Keratinocyte (primary cell): ENCODE measurements at regions not wholly inside any gene's neighbourhood (a gene's known extent, or its start where the extent isn't known, plus 50 kb on each side); places are given as distances from the start of the nearest gene placed in this dataset.

ENCODE experiments used
- DNase-seq: peaks from one replicate; pipeline ENCODE4 v3.0.0-alpha.2; 2011; ENCODE audit warnings: low read depth, missing footprints, low spot score
- FAIRE-seq: peaks from 2 replicates; lab custom pipeline; 2011; peaks lifted over from hg19 to GRCh38; lab: Jason Lieb, UNC
- H2AFZ ChIP-seq: 2 replicates; pipeline ENCODE4 v1.6.0; 2012; ENCODE audit warnings: low read length, control low read depth, inconsistent platforms; ENCODE audit not compliant: control insufficient read depth
- H3K27ac ChIP-seq: 2 replicates; pipeline ENCODE4 v1.5.1; 2011; ENCODE audit warnings: low read length; ENCODE audit not compliant: control insufficient read depth, insufficient read depth
- H3K27me3 ChIP-seq: 3 replicates; pipeline ENCODE4 v1.6.0; 2011; ENCODE audit warnings: low read length; ENCODE audit not compliant: control insufficient read depth, insufficient read depth; ENCODE audit errors: extremely low read depth
- H3K36me3 ChIP-seq, 2 experiments: 2 replicates in 1 of 2; 3 replicates in 1 of 2; pipeline ENCODE4 v1.5.1; 2011; ENCODE audit warnings: low read length in 2 of 2, mild to moderate bottlenecking in 1 of 2; ENCODE audit not compliant: control insufficient read depth in 2 of 2, insufficient read depth in 2 of 2; ENCODE audit errors: extremely low read depth in 1 of 2
- H3K4me1 ChIP-seq: 3 replicates; pipeline ENCODE4 v1.5.1; 2011; ENCODE audit warnings: low read length; ENCODE audit not compliant: control insufficient read depth, insufficient read depth; ENCODE audit errors: extremely low read depth
- H3K4me2 ChIP-seq: 3 replicates; pipeline ENCODE4 v1.6.0; 2011; ENCODE audit warnings: low read depth, low read length; ENCODE audit not compliant: control insufficient read depth, insufficient read depth; ENCODE audit errors: extremely low read depth
- H3K4me3 ChIP-seq, 3 experiments: fragments of 200-600 bp in 1 of 3; sonication (generic) in 1 of 3; 2 replicates in 2 of 3; 3 replicates in 1 of 3; pipeline ENCODE4 v1.5.1; 2011 to 2016; ENCODE audit warnings: low read length in 3 of 3, mild to moderate bottlenecking in 3 of 3, control low read depth in 2 of 3, inconsistent platforms in 1 of 3, low read depth in 1 of 3, mixed read lengths in 1 of 3, mixed run types in 1 of 3, moderate library complexity in 1 of 3; ENCODE audit not compliant: control insufficient read depth in 2 of 3, insufficient read depth in 2 of 3; ENCODE audit errors: extremely low read depth in 1 of 3
- H3K79me2 ChIP-seq: 2 replicates; pipeline ENCODE4 v1.6.0; 2012; ENCODE audit warnings: low read length; ENCODE audit not compliant: control insufficient read depth, insufficient read depth
- H3K9ac ChIP-seq: 3 replicates; pipeline ENCODE4 v1.6.0; 2011; ENCODE audit warnings: low read length; ENCODE audit not compliant: control insufficient read depth, insufficient read depth; ENCODE audit errors: extremely low read depth
- H3K9me1 ChIP-seq: 3 replicates; pipeline ENCODE4 v1.6.0; 2011; ENCODE audit warnings: low read length; ENCODE audit not compliant: control insufficient read depth, insufficient read depth; ENCODE audit errors: extremely low read depth
- H3K9me3 ChIP-seq: 2 replicates; pipeline ENCODE4 v1.5.1; 2012; ENCODE audit warnings: low read depth, low read length; ENCODE audit not compliant: control insufficient read depth
- H4K20me1 ChIP-seq: 3 replicates; pipeline ENCODE4 v1.6.0; 2011; ENCODE audit warnings: low read length; ENCODE audit not compliant: control insufficient read depth, insufficient read depth; ENCODE audit errors: extremely low read depth
- CTCF ChIP-seq, 3 experiments: IDR thresholded peaks in 1 of 3; conservative IDR thresholded peaks in 1 of 3; optimal IDR thresholded peaks in 1 of 3; 2 replicates in 2 of 3; 3 replicates in 1 of 3; pipeline versions ENCODE3 to v1.5.1; 2011; ENCODE audit warnings: low read length in 3 of 3, mild to moderate bottlenecking in 3 of 3, moderate library complexity in 2 of 3, control low read depth in 1 of 3, inconsistent platforms in 1 of 3; ENCODE audit not compliant: insufficient read depth in 2 of 3; ENCODE audit errors: extremely low read depth in 1 of 3
- EZH2 ChIP-seq: IDR thresholded peaks from one replicate; pipeline ENCODE4 v1.6.1; 2012; ENCODE audit warnings: inconsistent platforms, mild to moderate bottlenecking, low read length, moderate library complexity
- dilution Hi-C: fragments of 300-500 bp; cut with MboI; formaldehyde crosslinking; loops from one replicate; pipeline ENCODE4 v1.7.0; 2020; ENCODE audit warnings: low sequenced_read_pairs; ENCODE audit not compliant: extremely low pct_ligation_motif_present

- no peak for FAIRE-seq
- no peaks in the 10 kb centered on the region for H3K9me3 ChIP-seq
- no peak overlapping the region for H3K27ac ChIP-seq
- no peaks in the 10 kb centered on the region for H3K36me3 ChIP-seq
- H4K20me1 ChIP-seq = no peaks in the 10 kb centered on the region
- H3K27me3 ChIP-seq = no peaks in the 10 kb centered on the region
- dilution Hi-C loops = no loop called here
- no peaks in the 10 kb centered on the region for H3K4me1 ChIP-seq
- no peak for TF ChIP-seq CTCF (optimal IDR thresholded peaks at IDR 0.05 in 1 of 3, IDR thresholded peaks at IDR 0.05 in 1 of 3, conservative IDR thresholded peaks at IDR 0.05 in 1 of 3; ENCODE audit: extremely low read depth in 1 of 3, insufficient read depth in 2 of 3, low read length in 3 of 3)
- no peak for TF ChIP-seq EZH2
- no peak overlapping the region for H3K4me3 ChIP-seq
- no peak overlapping the region for H3K9ac ChIP-seq
- H3K9me1 ChIP-seq = no peaks in the 10 kb centered on the region
- no peaks in the 10 kb centered on the region for H3K79me2 ChIP-seq
- no peak overlapping the region for H3K4me2 ChIP-seq
- H2AFZ ChIP-seq = no peak overlapping the region
- no peak for DNase-seq
Measured at GRCh38 chr2:155958834-155959233, 373.7 kb downstream of the NR4A2 start.

DNA sequence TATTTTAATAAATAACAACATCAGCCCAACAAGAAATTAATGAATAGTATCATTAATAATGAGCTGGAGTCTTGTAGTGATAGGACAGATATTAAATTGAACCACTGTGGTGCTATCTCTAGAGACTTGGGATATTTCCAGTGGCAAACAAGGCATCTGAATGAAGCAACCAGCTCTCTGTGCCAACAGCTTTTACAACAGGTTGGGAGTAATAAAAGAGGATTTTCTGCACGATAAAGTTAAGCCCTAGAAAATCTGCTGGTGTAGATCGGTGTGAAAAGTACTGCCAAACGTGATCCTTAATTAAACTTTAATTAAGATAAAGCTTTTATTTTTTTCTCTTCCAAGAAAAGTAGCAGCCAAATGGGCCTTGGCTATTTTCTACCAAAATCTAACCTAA, 385.5 kb downstream of the NR4A2 start:
- H3K9me1 ChIP-seq = no peaks in the 10 kb centered on the region
- no peak for TF ChIP-seq EZH2
- no peak for TF ChIP-seq CTCF (optimal IDR thresholded peaks at IDR 0.05 in 1 of 3, IDR thresholded peaks at IDR 0.05 in 1 of 3, conservative IDR thresholded peaks at IDR 0.05 in 1 of 3; ENCODE audit: extremely low read depth in 1 of 3, insufficient read depth in 2 of 3, low read length in 3 of 3)
- H3K79me2 ChIP-seq = no peaks in the 10 kb centered on the region
- FAIRE-seq (no peak), DNase-seq (no peak)
- H3K36me3 ChIP-seq = no peaks in the 10 kb centered on the region
- H4K20me1 ChIP-seq = no peaks in the 10 kb centered on the region
- no peak overlapping the region for H2AFZ ChIP-seq
- H3K4me1 ChIP-seq = no peaks in the 10 kb centered on the region
- no peak overlapping the region for H3K4me2 ChIP-seq
- dilution Hi-C loops = no loop called here
- no peaks in the 10 kb centered on the region for H3K9me3 ChIP-seq
- H3K27me3 ChIP-seq = no peaks in the 10 kb centered on the region
- H3K4me3 ChIP-seq = no peak overlapping the region
- H3K9ac ChIP-seq = no peak overlapping the region
- H3K27ac ChIP-seq = no peak overlapping the region
